B cell (primary cell): ENCODE measurements at regions not wholly inside any gene's neighbourhood (a gene's known extent, or its start where the extent isn't known, plus 50 kb on each side); places are given as distances from the start of the nearest gene placed in this dataset.
"Not testable (repeated sequence)": the region's sequence is repeated elsewhere in the genome, so short reads cannot be mapped to it uniquely, and the experiment has no call there.

ENCODE experiments used
- ATAC-seq: fragments of 200-7000 bp; cut with Tn5 transposase; one replicate; pipeline ENCODE4 v1.10.0; 2021; ENCODE audit warnings: low read depth, mild to moderate bottlenecking, moderate number of reproducible peaks, moderate library complexity
- CTCF ChIA-PET: fragments of 350-600 bp; sonication (Branson Sonifier 250); formaldehyde crosslinking; loops from one replicate; lab custom pipeline; 2021; ENCODE audit warnings: antibody characterized with exemption, inconsistent platforms; lab: Charles Lee
- POLR2A ChIA-PET: fragments of 350-600 bp; sonication (Branson Sonifier 250); formaldehyde crosslinking; loops from one replicate; lab custom pipeline; 2021; ENCODE audit warnings: antibody characterized with exemption; lab: Charles Lee
- DNase-seq: peaks from one replicate; pipeline ENCODE4 v3.0.0; 2013
- H2AFZ ChIP-seq: 2 replicates; pipeline ENCODE4 v1.6.1; 2012; ENCODE audit warnings: mild to moderate bottlenecking, low read depth, low read length; ENCODE audit not compliant: insufficient read depth, poor library complexity, severe bottlenecking
- H3K27ac ChIP-seq, 2 donors: 1 replicate in 1 of 2; 2 replicates in 1 of 2; pipeline ENCODE4 v1.5.1; 2012 to 2013; ENCODE audit warnings: low read length in 2 of 2, mild to moderate bottlenecking in 2 of 2, moderate library complexity in 1 of 2
- H3K27me3 ChIP-seq, 4 experiments: fragments of 200-600 bp in 1 of 4; sonication (generic) in 1 of 4; replicated peaks in 1 of 4; 1 replicate in 2 of 4; 2 replicates in 2 of 4; pipeline versions ENCODE4 v1.6.1 to v1.7.0; 2013 to 2016; ENCODE audit warnings: low read length in 3 of 4, mild to moderate bottlenecking in 2 of 4, mixed read lengths in 1 of 4, moderate library complexity in 1 of 4; ENCODE audit not compliant: insufficient read depth in 4 of 4, control insufficient read depth in 3 of 4; ENCODE audit errors: control extremely low read depth in 1 of 4
- H3K36me3 ChIP-seq, 2 experiments: replicated peaks in 1 of 2; 1 replicate in 1 of 2; 2 replicates in 1 of 2; pipeline versions ENCODE4 v1.6.1 to v1.7.1; 2013; ENCODE audit warnings: low read length in 1 of 2; ENCODE audit not compliant: insufficient read depth in 2 of 2, control insufficient read depth in 1 of 2; ENCODE audit errors: control extremely low read depth in 1 of 2, extremely low read depth in 1 of 2
- H3K4me1 ChIP-seq, 2 donors: fragments of 200-600 bp in 1 of 2; sonication (generic) in 1 of 2; 1 replicate in 1 of 2; 2 replicates in 1 of 2; pipeline versions ENCODE4 v1.5.1 to v1.6.1; 2013 to 2017; ENCODE audit warnings: low read length in 2 of 2; ENCODE audit not compliant: control insufficient read depth in 2 of 2, insufficient read depth in 2 of 2
- H3K4me2 ChIP-seq: replicated peaks from 2 replicates; pipeline ENCODE3; 2012; ENCODE audit warnings: mild to moderate bottlenecking, low read depth, low read length; ENCODE audit not compliant: poor library complexity, severe bottlenecking
- H3K4me3 ChIP-seq, 5 experiments: fragments of 200-600 bp in 1 of 5; sonication (generic) in 1 of 5; 1 replicate in 3 of 5; 2 replicates in 2 of 5; pipeline versions ENCODE4 v1.5.1 to v1.7.0; 2011 to 2016; ENCODE audit warnings: low read length in 4 of 5, mild to moderate bottlenecking in 4 of 5, low read depth in 2 of 5, control low read depth in 1 of 5, moderate library complexity in 1 of 5; ENCODE audit not compliant: insufficient read depth in 1 of 5; ENCODE audit errors: control extremely low read depth in 1 of 5, extremely low read depth in 1 of 5
- H3K79me2 ChIP-seq: fragments of 200-600 bp; sonication (generic); one replicate; pipeline ENCODE4 v1.6.0; 2016; ENCODE audit warnings: low read length; ENCODE audit not compliant: control insufficient read depth, insufficient read depth
- H3K9ac ChIP-seq: fragments of 200-600 bp; sonication (generic); 2 replicates; pipeline ENCODE4 v1.6.1; 2017; ENCODE audit warnings: mild to moderate bottlenecking, low read length, moderate library complexity
- H3K9me3 ChIP-seq, 3 donors: one replicate each; pipeline versions ENCODE4 v1.6.1 to v1.7.1; 2013; ENCODE audit warnings: low read length in 2 of 3; ENCODE audit not compliant: control insufficient read depth in 2 of 3, insufficient read depth in 1 of 3; ENCODE audit errors: control extremely low read depth in 1 of 3
- H4K20me1 ChIP-seq: 2 replicates; pipeline ENCODE4 v1.6.0; 2012; ENCODE audit warnings: mild to moderate bottlenecking, low read length; ENCODE audit not compliant: insufficient read depth, control insufficient read depth, poor library complexity, severe bottlenecking
- H3K27ac Mint-ChIP-seq: one replicate; pipeline ENCODE4 v1.8.0; 2021; ENCODE audit warnings: mixed read lengths
- H3K27me3 Mint-ChIP-seq: one replicate; pipeline ENCODE4 v1.8.0; 2021; ENCODE audit warnings: mixed read lengths
- H3K4me1 Mint-ChIP-seq: one replicate; pipeline ENCODE4 v1.8.0; 2021; ENCODE audit warnings: mixed read lengths
- H3K4me3 Mint-ChIP-seq: one replicate; pipeline ENCODE4 v1.8.0; 2021; ENCODE audit warnings: mixed read lengths
- H3K9me3 Mint-ChIP-seq: one replicate; pipeline ENCODE4 v1.8.0; 2022; ENCODE audit warnings: mixed read lengths; ENCODE audit not compliant: insufficient read depth
- EZH2 ChIP-seq: IDR thresholded peaks from 2 replicates; pipeline ENCODE4 v1.6.1; 2012; ENCODE audit warnings: borderline replicate concordance, low read depth, mild to moderate bottlenecking, moderate library complexity, low read length; ENCODE audit not compliant: insufficient read depth, poor library complexity, severe bottlenecking
- WGBS: methylation state at CpG from one replicate; pipeline ENCODE4 v1.1.5; 2013; ENCODE audit warnings: missing lambda C conversion rate; ENCODE audit not compliant: insufficient coverage; 5-methylcytosine and 5-hydroxymethylcytosine counted together
- intact Hi-C: fragments of 100-400 bp; cut with micrococcal nuclease; formaldehyde crosslinking; loops from one replicate; pipeline ENCODE4 v1.10.0; 2022
- TF ChIP-seq, protein P1 (sequence below): fragments of 200-600 bp; IDR thresholded peaks from one replicate; pipeline ENCODE4 v1.8.0; 2022; ENCODE audit warnings: antibody characterized with exemption, mild to moderate bottlenecking

DNA sequence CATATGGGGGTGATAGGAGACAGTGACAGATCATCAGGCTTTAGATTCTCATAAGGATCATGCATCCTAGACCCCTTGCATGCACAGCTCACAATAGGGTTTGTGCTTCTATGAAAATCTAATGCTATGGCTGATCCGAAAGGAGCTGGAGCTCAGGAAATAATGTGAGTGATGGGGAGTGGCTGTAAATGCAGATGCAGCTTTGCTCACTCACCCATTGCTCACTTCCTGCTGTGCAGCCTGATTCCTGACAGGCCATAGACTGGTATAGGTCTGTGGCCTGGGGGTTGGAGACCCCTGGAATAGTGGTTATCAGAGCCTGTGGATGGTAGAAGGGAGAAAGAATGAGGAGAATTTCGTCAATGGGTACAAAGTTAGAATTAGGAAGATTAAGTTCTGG lies 2751.1 kb downstream of the ARAP2 start:
- ATAC-seq: no peak
- no peaks in the 10 kb centered on the region for H3K36me3 ChIP-seq
- H3K4me1 ChIP-seq: no peaks in the 10 kb centered on the region
- no peaks in the 10 kb centered on the region for H3K27me3 ChIP-seq
- no peak overlapping the region for H3K4me3 ChIP-seq
- TF ChIP-seq EZH2: no peak
- TF ChIP-seq, protein P1, sequence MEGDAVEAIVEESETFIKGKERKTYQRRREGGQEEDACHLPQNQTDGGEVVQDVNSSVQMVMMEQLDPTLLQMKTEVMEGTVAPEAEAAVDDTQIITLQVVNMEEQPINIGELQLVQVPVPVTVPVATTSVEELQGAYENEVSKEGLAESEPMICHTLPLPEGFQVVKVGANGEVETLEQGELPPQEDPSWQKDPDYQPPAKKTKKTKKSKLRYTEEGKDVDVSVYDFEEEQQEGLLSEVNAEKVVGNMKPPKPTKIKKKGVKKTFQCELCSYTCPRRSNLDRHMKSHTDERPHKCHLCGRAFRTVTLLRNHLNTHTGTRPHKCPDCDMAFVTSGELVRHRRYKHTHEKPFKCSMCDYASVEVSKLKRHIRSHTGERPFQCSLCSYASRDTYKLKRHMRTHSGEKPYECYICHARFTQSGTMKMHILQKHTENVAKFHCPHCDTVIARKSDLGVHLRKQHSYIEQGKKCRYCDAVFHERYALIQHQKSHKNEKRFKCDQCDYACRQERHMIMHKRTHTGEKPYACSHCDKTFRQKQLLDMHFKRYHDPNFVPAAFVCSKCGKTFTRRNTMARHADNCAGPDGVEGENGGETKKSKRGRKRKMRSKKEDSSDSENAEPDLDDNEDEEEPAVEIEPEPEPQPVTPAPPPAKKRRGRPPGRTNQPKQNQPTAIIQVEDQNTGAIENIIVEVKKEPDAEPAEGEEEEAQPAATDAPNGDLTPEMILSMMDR: no peak
- WGBS: no CpG with 5 or more reads among the region's 2 CpGs
- Mint-ChIP-seq H3K27me3 (no peaks in the 10 kb centered on the region), H3K4me1 (no peaks in the 10 kb centered on the region), H3K27ac (no peak overlapping the region), H3K4me3 (no peak overlapping the region), H3K9me3 (peaks cover 2% of the 10 kb centered on the region)
- H3K27ac ChIP-seq: no peak overlapping the region
- peaks cover 0 to 2% (median 0%) of the 10 kb centered on the region in 3 donors for H3K9me3 ChIP-seq
- H2AFZ ChIP-seq: no peak overlapping the region
- no peak for DNase-seq
- H3K9ac ChIP-seq: no peak overlapping the region
- ChIA-PET POLR2A (no interaction called here), CTCF (no interaction called here)
- no peaks in the 10 kb centered on the region for H4K20me1 ChIP-seq
- H3K79me2 ChIP-seq: no peaks in the 10 kb centered on the region
- H3K4me2 ChIP-seq: no peak overlapping the region
- intact Hi-C loops: no loop called here

DNA sequence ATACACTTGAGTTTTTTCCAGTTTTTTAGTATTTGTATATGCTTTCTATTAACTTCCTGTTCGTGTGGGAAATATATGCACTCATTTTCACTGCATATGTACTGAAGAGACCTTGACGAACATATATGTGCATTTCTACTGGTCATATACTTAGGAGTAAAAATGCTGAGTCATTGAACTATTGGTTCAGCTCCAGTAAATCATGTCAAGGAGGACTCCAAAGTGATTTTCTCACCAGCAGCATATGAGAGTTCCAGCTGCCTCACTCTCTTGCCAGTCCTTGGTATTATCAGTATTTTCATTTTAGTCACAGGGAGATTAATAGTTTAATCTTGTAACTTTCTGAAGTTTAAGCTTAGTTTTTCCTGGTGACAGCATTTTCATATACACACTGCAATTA lies 2750.2 kb downstream of the ARAP2 start:
- no peak overlapping the region for H3K27ac ChIP-seq
- CTCF ChIA-PET: interaction anchor here (0.7 kb wide), 1 partner anchor 18 kb away, joined by 3 read pairs; no protein-coding TSS in a partner anchor

DNA sequence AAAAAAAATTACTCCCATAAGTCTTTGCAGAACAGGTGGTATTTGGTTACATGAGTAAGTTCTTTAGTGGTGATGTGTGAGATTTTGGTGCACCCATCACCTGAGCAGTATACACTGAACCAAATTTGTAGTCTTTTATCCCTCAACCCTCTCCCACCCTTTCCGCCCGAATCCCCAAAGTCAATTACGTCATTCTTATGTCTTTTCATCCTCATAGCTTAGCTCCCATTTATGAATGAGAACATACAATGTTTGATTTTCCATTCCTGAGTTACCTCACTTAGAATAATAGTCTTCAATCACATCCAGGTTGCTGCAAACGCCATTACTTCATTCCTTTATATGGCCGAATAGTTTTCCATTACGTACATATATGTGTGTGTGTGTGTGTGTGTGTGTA lies 2742.7 kb downstream of the ARAP2 start:
- H3K27me3 ChIP-seq, intact Hi-C loops, H3K4me3 ChIP-seq, H3K4me1 Mint-ChIP-seq, H3K27ac ChIP-seq, H2AFZ ChIP-seq, CTCF ChIA-PET, H3K36me3 ChIP-seq, H3K4me3 Mint-ChIP-seq, POLR2A ChIA-PET, ATAC-seq, H3K9me3 ChIP-seq, H3K27ac Mint-ChIP-seq, DNase-seq, H4K20me1 ChIP-seq, H3K79me2 ChIP-seq, H3K9me3 Mint-ChIP-seq, H3K4me2 ChIP-seq, H3K4me1 ChIP-seq, H3K27me3 Mint-ChIP-seq, H3K9ac ChIP-seq: not testable (repeated sequence)
- 100% methylated on average over 1 of the region's 6 CpGs for WGBS

More for the DNA sequence above, 2750.2 kb downstream of the ARAP2 start:
- DNase-seq: no peak
- Mint-ChIP-seq H3K4me1 (no peaks in the 10 kb centered on the region), H3K27me3 (no peaks in the 10 kb centered on the region), H3K9me3 (peaks cover 2% of the 10 kb centered on the region), H3K4me3 (no peak overlapping the region), H3K27ac (no peak overlapping the region)
- no peaks in the 10 kb centered on the region for H4K20me1 ChIP-seq
- H3K4me3 ChIP-seq: no peak overlapping the region
- TF ChIP-seq, protein P1: no peak
- TF ChIP-seq EZH2: no peak
- H3K27me3 ChIP-seq: no peaks in the 10 kb centered on the region
- H3K9ac ChIP-seq: no peak overlapping the region
- intact Hi-C loops: no loop called here
- no peaks in the 10 kb centered on the region for H3K9me3 ChIP-seq
- no peak overlapping the region for H3K4me2 ChIP-seq
- no peaks in the 10 kb centered on the region for H3K36me3 ChIP-seq
- H2AFZ ChIP-seq: no peak overlapping the region
- H3K79me2 ChIP-seq: no peaks in the 10 kb centered on the region
- WGBS: no CpG with 5 or more reads among the region's 2 CpGs
- H3K4me1 ChIP-seq: no peaks in the 10 kb centered on the region
- ATAC-seq: no peak
- POLR2A ChIA-PET: no interaction called here
